ENCODE measurements at regions not wholly inside any gene's neighbourhood (a gene's known extent, or its start where the extent isn't known, plus 50 kb on each side); places are given as distances from the start of the nearest gene placed in this dataset.

- Mint-ChIP-seq H3K36me3 (ENCODE audit: low read depth) (no peaks in the 10 kb centered on the region), H3K4me1 (peaks cover 16% of the 10 kb centered on the region)
- no peak for ATAC-seq
Measured at GRCh38 chr5:124647352-124647751, 99.1 kb downstream of the ZNF608 start.

GRCh38 chr5:124645396-124645795, 101.0 kb downstream of the ZNF608 start:
- ATAC-seq, result no peak
- no peak for DNase-seq
- no peak overlapping the region for H3K4me3 Mint-ChIP-seq
- peaks cover 16% of the 10 kb centered on the region for H3K4me1 Mint-ChIP-seq
- no peak overlapping the region for H3K27ac Mint-ChIP-seq
- peaks cover 38% of the 10 kb centered on the region for H3K27me3 Mint-ChIP-seq
- no peaks in the 10 kb centered on the region for H3K36me3 Mint-ChIP-seq (ENCODE audit: low read depth)
- no peaks in the 10 kb centered on the region for H3K9me3 ChIP-seq (ENCODE audit: control insufficient read depth, low read length, poor library complexity, severe bottlenecking)

More at GRCh38 chr5:124647352-124647751, 99.1 kb downstream of the ZNF608 start:
- H3K9me3 ChIP-seq (ENCODE audit: control insufficient read depth, low read length, poor library complexity, severe bottlenecking), result no peaks in the 10 kb centered on the region
- DNase-seq, result no peak
- no peak overlapping the region for H3K27ac Mint-ChIP-seq
- no peak overlapping the region for H3K4me3 Mint-ChIP-seq
- H3K27me3 Mint-ChIP-seq, result peaks cover 24% of the 10 kb centered on the region

- H3K27me3 Mint-ChIP-seq, result peaks cover 42% of the 10 kb centered on the region
- H3K4me3 Mint-ChIP-seq, result no peak overlapping the region
- no peak for DNase-seq
- no peaks in the 10 kb centered on the region for H3K9me3 ChIP-seq (ENCODE audit: control insufficient read depth, low read length, poor library complexity, severe bottlenecking)
- peaks cover 13% of the 10 kb centered on the region for H3K4me1 Mint-ChIP-seq
- ATAC-seq, result no peak
- no peaks in the 10 kb centered on the region for H3K36me3 Mint-ChIP-seq (ENCODE audit: low read depth)
- H3K27ac Mint-ChIP-seq, result no peak overlapping the region
Measured at GRCh38 chr5:124644582-124644981, 101.9 kb downstream of the ZNF608 start.

- Mint-ChIP-seq H3K36me3 (ENCODE audit: low read depth) (no peaks in the 10 kb centered on the region), H3K4me1 (peaks cover 9% of the 10 kb centered on the region), H3K4me3 (no peak overlapping the region), H3K27ac (no peak overlapping the region), H3K27me3 (peaks cover 46% of the 10 kb centered on the region)
- DNase-seq, result no peak
- H3K9me3 ChIP-seq (ENCODE audit: control insufficient read depth, low read length, poor library complexity, severe bottlenecking), result no peaks in the 10 kb centered on the region
- no peak for ATAC-seq
Measured at GRCh38 chr5:124644138-124644537, 102.3 kb downstream of the ZNF608 start.

GRCh38 chr5:124643336-124643735, 103.1 kb downstream of the ZNF608 start:
- H3K9me3 ChIP-seq (ENCODE audit: control insufficient read depth, low read length, poor library complexity, severe bottlenecking), result no peaks in the 10 kb centered on the region
- no peaks in the 10 kb centered on the region for H3K36me3 Mint-ChIP-seq (ENCODE audit: low read depth)
- H3K4me3 Mint-ChIP-seq, result no peak overlapping the region
- no peak overlapping the region for H3K27ac Mint-ChIP-seq
- peaks cover 46% of the 10 kb centered on the region for H3K27me3 Mint-ChIP-seq
- ATAC-seq (no peak), DNase-seq (no peak)
- peaks cover 3% of the 10 kb centered on the region for H3K4me1 Mint-ChIP-seq

- Mint-ChIP-seq H3K4me1 (peaks cover under 1% of the 10 kb centered on the region), H3K27ac (no peak overlapping the region), H3K36me3 (ENCODE audit: low read depth) (no peaks in the 10 kb centered on the region), H3K27me3 (peaks cover 41% of the 10 kb centered on the region), H3K4me3 (no peak overlapping the region)
- DNase-seq (no peak), ATAC-seq (no peak)
- H3K9me3 ChIP-seq (ENCODE audit: control insufficient read depth, low read length, poor library complexity, severe bottlenecking), result no peaks in the 10 kb centered on the region
Measured at GRCh38 chr5:124642151-124642550, 104.3 kb downstream of the ZNF608 start.

GRCh38 chr5:124641154-124641792, 105.2 kb downstream of the ZNF608 start:
- H3K27me3 Mint-ChIP-seq, result peaks cover 34% of the 10 kb centered on the region
- DNase-seq (no peak), ATAC-seq (no peak)

GRCh38 chr5:124639095-124639665, 107.3 kb downstream of the ZNF608 start:
- no peak overlapping the region for H3K27ac Mint-ChIP-seq
- H3K9me3 ChIP-seq (ENCODE audit: control insufficient read depth, low read length, poor library complexity, severe bottlenecking), result no peaks in the 10 kb centered on the region
- H3K4me3 Mint-ChIP-seq, result no peak overlapping the region
- no peak for ATAC-seq
- DNase-seq, result no peak
- peaks cover 31% of the 10 kb centered on the region for H3K27me3 Mint-ChIP-seq
- H3K4me1 Mint-ChIP-seq, result no peaks in the 10 kb centered on the region
- H3K36me3 Mint-ChIP-seq (ENCODE audit: low read depth), result no peaks in the 10 kb centered on the region

More at GRCh38 chr5:124641154-124641792, 105.2 kb downstream of the ZNF608 start:
- Mint-ChIP-seq H3K27ac (no peak overlapping the region), H3K36me3 (ENCODE audit: low read depth) (no peaks in the 10 kb centered on the region), H3K4me1 (no peaks in the 10 kb centered on the region), H3K4me3 (no peak overlapping the region)
- no peaks in the 10 kb centered on the region for H3K9me3 ChIP-seq (ENCODE audit: control insufficient read depth, low read length, poor library complexity, severe bottlenecking)

GRCh38 chr5:124637011-124637410, 109.4 kb downstream of the ZNF608 start:
- Mint-ChIP-seq H3K4me1 (no peaks in the 10 kb centered on the region), H3K27ac (no peak overlapping the region), H3K4me3 (no peak overlapping the region), H3K36me3 (ENCODE audit: low read depth) (no peaks in the 10 kb centered on the region), H3K27me3 (peaks cover 27% of the 10 kb centered on the region)
- H3K9me3 ChIP-seq (ENCODE audit: control insufficient read depth, low read length, poor library complexity, severe bottlenecking), result no peaks in the 10 kb centered on the region
- ATAC-seq (no peak), DNase-seq (no peak)

GRCh38 chr5:124634741-124635323, 111.6 kb downstream of the ZNF608 start:
- no peak overlapping the region for H3K27ac Mint-ChIP-seq
- H3K27me3 Mint-ChIP-seq, result peaks cover 20% of the 10 kb centered on the region
- no peaks in the 10 kb centered on the region for H3K9me3 ChIP-seq (ENCODE audit: control insufficient read depth, low read length, poor library complexity, severe bottlenecking)
- no peaks in the 10 kb centered on the region for H3K36me3 Mint-ChIP-seq (ENCODE audit: low read depth)
- DNase-seq (no peak), ATAC-seq (no peak)
- no peak overlapping the region for H3K4me3 Mint-ChIP-seq
- H3K4me1 Mint-ChIP-seq, result no peaks in the 10 kb centered on the region

- DNase-seq, result no peak
- Mint-ChIP-seq H3K36me3 (ENCODE audit: low read depth) (no peaks in the 10 kb centered on the region), H3K27me3 (peaks cover 17% of the 10 kb centered on the region), H3K4me3 (no peak overlapping the region), H3K4me1 (no peaks in the 10 kb centered on the region), H3K27ac (no peak overlapping the region)
- no peaks in the 10 kb centered on the region for H3K9me3 ChIP-seq (ENCODE audit: control insufficient read depth, low read length, poor library complexity, severe bottlenecking)
- ATAC-seq, result no peak
Measured at GRCh38 chr5:124634228-124634739, 112.2 kb downstream of the ZNF608 start.

- DNase-seq, result no peak
- no peak overlapping the region for H3K27ac Mint-ChIP-seq
- no peak for ATAC-seq
Measured at GRCh38 chr5:124633209-124633608, 113.2 kb downstream of the ZNF608 start.

GRCh38 chr5:124631874-124632550, 114.4 kb downstream of the ZNF608 start:
- Mint-ChIP-seq H3K27ac (no peak overlapping the region), H3K4me1 (no peaks in the 10 kb centered on the region), H3K4me3 (no peak overlapping the region), H3K27me3 (peaks cover 21% of the 10 kb centered on the region), H3K36me3 (ENCODE audit: low read depth) (no peaks in the 10 kb centered on the region)
- no peaks in the 10 kb centered on the region for H3K9me3 ChIP-seq (ENCODE audit: control insufficient read depth, low read length, poor library complexity, severe bottlenecking)
- DNase-seq (no peak), ATAC-seq (no peak)

More at GRCh38 chr5:124633209-124633608, 113.2 kb downstream of the ZNF608 start:
- Mint-ChIP-seq H3K4me1 (no peaks in the 10 kb centered on the region), H3K27me3 (peaks cover 18% of the 10 kb centered on the region), H3K4me3 (no peak overlapping the region), H3K36me3 (ENCODE audit: low read depth) (no peaks in the 10 kb centered on the region)
- H3K9me3 ChIP-seq (ENCODE audit: control insufficient read depth, low read length, poor library complexity, severe bottlenecking), result no peaks in the 10 kb centered on the region
